ENCODE measurements at regions not wholly inside any gene's neighbourhood (a gene's known extent, or its start where the extent isn't known, plus 50 kb on each side); places are given as distances from the start of the nearest gene placed in this dataset.

DNA sequence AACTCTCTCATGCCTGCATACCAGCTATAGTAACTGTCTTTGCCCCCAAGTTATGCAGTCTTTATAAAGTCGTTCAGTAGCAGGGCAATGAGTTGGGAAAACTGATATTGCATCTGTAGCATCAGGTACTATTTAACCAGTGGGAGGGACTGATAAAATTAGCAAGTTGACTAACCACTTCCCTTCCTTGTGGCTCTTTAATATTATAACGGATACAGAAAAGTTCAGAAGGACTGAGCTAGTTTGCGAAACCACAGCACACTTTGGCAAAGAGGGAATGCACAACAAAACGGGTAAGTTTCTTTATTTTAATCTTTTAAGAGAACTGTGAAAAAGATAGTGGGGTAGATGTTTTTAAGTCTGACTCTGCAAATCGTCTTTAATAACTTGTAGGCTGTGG is 205.3 kb upstream of the HDAC9 start:
- TF ChIP-seq, protein P1, sequence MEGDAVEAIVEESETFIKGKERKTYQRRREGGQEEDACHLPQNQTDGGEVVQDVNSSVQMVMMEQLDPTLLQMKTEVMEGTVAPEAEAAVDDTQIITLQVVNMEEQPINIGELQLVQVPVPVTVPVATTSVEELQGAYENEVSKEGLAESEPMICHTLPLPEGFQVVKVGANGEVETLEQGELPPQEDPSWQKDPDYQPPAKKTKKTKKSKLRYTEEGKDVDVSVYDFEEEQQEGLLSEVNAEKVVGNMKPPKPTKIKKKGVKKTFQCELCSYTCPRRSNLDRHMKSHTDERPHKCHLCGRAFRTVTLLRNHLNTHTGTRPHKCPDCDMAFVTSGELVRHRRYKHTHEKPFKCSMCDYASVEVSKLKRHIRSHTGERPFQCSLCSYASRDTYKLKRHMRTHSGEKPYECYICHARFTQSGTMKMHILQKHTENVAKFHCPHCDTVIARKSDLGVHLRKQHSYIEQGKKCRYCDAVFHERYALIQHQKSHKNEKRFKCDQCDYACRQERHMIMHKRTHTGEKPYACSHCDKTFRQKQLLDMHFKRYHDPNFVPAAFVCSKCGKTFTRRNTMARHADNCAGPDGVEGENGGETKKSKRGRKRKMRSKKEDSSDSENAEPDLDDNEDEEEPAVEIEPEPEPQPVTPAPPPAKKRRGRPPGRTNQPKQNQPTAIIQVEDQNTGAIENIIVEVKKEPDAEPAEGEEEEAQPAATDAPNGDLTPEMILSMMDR (IDR thresholded peaks at IDR 0.05): no peak
- TF ChIP-seq POLR2A (IDR thresholded peaks at IDR 0.05): no peak
